ENCODE measurements at regions not wholly inside any gene's neighbourhood (a gene's known extent, or its start where the extent isn't known, plus 50 kb on each side); places are given as distances from the start of the nearest gene placed in this dataset.

DNA sequence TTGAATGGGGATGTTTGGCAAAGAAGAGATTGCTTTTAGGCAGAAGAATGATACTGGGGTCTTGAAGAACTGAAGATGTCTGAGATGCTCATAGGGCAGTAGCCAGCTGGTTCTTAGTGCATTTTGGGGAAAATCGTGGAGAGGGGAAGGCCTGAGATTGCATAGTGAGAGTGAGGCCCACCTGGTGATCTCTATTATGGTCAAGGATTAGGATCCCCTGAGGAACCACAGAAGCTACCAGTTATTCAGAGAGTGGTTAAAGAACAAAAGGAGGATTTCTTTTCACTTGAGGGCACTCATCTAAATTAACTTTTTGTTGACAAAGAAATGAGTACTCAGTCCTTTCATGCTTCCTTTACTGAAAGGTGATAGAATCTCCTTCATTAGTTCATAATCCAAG lies 271.3 kb upstream of the HAND2 start:
- TF ChIP-seq, protein P1, sequence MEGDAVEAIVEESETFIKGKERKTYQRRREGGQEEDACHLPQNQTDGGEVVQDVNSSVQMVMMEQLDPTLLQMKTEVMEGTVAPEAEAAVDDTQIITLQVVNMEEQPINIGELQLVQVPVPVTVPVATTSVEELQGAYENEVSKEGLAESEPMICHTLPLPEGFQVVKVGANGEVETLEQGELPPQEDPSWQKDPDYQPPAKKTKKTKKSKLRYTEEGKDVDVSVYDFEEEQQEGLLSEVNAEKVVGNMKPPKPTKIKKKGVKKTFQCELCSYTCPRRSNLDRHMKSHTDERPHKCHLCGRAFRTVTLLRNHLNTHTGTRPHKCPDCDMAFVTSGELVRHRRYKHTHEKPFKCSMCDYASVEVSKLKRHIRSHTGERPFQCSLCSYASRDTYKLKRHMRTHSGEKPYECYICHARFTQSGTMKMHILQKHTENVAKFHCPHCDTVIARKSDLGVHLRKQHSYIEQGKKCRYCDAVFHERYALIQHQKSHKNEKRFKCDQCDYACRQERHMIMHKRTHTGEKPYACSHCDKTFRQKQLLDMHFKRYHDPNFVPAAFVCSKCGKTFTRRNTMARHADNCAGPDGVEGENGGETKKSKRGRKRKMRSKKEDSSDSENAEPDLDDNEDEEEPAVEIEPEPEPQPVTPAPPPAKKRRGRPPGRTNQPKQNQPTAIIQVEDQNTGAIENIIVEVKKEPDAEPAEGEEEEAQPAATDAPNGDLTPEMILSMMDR (IDR thresholded peaks at IDR 0.05) = no peak
- TF ChIP-seq POLR2A (IDR thresholded peaks at IDR 0.05) = no peak

All from heart left ventricle (tissue), 13 donors.